ENCODE measurements at regions not wholly inside any gene's neighbourhood (a gene's known extent, or its start where the extent isn't known, plus 50 kb on each side); places are given as distances from the start of the nearest gene placed in this dataset.

DNA sequence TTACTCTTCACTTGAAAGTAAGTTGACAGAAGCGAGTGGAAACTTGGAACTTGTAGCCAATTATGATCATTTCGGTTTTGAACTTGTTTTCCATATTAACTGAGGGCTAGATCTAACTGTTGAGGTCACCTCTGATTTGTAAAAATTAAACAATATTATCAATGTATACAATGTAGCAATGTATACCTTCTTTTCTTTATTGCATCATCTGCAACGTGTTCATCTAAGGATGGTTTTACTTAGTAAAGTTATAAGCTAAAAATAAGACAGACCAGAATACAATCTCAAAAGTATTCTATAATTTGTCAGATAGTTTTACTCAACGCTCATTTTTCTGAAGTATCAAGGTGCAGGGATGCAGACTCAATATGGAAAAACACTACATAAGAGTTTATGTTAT lies 435.0 kb upstream of the TNP1 start:
- TF ChIP-seq, protein P1, sequence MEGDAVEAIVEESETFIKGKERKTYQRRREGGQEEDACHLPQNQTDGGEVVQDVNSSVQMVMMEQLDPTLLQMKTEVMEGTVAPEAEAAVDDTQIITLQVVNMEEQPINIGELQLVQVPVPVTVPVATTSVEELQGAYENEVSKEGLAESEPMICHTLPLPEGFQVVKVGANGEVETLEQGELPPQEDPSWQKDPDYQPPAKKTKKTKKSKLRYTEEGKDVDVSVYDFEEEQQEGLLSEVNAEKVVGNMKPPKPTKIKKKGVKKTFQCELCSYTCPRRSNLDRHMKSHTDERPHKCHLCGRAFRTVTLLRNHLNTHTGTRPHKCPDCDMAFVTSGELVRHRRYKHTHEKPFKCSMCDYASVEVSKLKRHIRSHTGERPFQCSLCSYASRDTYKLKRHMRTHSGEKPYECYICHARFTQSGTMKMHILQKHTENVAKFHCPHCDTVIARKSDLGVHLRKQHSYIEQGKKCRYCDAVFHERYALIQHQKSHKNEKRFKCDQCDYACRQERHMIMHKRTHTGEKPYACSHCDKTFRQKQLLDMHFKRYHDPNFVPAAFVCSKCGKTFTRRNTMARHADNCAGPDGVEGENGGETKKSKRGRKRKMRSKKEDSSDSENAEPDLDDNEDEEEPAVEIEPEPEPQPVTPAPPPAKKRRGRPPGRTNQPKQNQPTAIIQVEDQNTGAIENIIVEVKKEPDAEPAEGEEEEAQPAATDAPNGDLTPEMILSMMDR (conservative IDR thresholded peaks at IDR 0.05; ENCODE audit: low read length), result no peak
- no peak for TF ChIP-seq EZH2phosphoT487 (IDR thresholded peaks at IDR 0.05; ENCODE audit: borderline replicate concordance, low read depth, low read length)
